Stimulated activated CD4-positive, alpha-beta T cell treated with anti-CD3 and anti-CD28 coated beads, Interleukin-15, amount 100 ng/mL, for 48 hours (primary cell): ENCODE measurements at regions not wholly inside any gene's neighbourhood (a gene's known extent, or its start where the extent isn't known, plus 50 kb on each side); places are given as distances from the start of the nearest gene placed in this dataset.
"Not testable (repeated sequence)": the region's sequence is repeated elsewhere in the genome, so short reads cannot be mapped to it uniquely, and the experiment has no call there.

Source experiments
- DNase-seq, 2 donors: peaks; one replicate each; pipeline ENCODE4 v3.0.0-alpha.2; 2020; ENCODE audit warnings: low read depth in 2 of 2

DNA sequence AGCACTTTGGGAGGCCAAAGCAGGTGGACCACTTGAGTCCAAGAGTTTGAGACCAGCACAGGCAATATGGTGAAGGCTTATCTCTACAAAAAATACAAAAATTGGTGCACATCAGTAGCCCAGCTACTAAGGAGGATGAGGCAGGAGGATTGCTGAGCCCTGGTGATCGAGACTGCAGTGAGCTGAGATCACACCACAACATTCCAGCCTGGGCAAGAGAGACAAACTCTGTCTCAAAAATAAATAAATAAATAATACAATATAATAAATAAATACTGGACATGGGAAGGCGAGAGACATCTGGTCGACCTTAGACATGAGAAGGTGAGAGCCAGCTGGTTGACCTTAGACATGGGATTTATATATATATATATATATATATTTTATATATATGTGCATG is 119.8 kb upstream of the SLC38A4 start:
- DNase-seq: no peak

GRCh38 chr12:46946137-46946536 is 120.3 kb upstream of the SLC38A4 start:
- no peak for DNase-seq

DNA sequence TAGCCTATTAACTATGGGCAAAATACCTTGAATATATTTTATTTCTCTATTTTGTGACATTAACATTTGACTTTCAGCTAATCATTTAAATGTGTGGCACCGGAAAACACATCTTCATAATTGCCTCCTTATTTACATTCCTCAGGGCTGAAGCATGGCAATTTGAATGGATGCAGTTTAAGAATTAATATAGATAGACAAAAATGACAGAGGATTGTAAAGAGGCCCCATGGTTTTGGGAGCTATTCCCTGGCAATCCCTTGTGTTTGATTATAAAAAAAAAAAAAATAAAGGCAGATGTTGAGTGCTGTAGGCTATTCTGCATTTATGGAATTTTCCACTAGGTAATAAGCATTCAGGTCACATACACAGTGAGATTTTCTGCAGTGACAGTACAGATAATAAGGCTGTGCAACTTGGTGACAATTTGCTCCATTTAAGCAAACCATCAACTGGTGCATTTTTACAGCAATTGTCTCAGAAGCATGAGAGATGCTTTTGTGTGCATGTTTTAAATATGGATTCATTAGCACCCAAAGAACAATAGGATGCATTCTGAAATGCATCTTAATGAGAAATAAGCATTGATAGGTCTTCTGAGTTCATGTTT is 123.2 kb upstream of the SLC38A4 start:
- DNase-seq: no peak

- DNase-seq: no peak
Measured at GRCh38 chr12:46950094-46950493, 124.3 kb upstream of the SLC38A4 start.

GRCh38 chr12:46952880-46953483 is 126.4 kb upstream of the PCED1B start:
- no peak for DNase-seq

GRCh38 chr12:46956451-46957035 is 122.9 kb upstream of the PCED1B start:
- DNase-seq: no peak

- DNase-seq: no peak
Measured at GRCh38 chr12:46958053-46958452, 121.4 kb upstream of the PCED1B start.

DNA sequence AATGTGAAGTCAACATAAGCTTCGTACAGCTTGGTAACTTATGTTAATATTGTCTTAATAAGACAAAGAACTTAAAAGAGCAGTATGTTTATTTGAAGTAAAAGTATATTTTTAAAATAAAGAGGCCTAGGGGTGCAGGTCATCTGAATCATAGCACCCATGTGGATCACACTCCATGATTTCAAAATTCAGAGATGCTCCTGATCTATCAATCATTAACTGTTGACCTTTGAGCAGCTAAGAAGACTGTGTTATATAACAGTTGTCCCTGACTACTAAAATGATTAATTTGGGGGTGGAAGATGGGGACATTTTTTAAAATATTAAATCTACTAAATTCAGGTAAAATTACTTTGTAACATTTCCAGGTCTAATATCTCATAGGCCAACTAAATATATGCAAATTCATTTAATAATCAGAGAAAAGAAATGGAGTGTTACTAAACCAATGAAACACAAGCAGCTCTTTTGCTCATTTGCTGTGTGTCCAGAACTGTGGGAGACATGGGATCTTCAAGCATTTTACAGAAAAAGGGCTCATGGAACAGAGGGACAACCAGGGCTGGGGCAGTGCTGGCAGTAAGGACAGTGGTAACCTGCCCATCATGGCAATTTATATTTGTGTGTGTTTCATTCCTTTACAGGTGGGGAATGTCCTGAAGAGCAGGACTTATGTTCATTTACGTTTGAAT is 120.7 kb upstream of the PCED1B start:
- DNase-seq: no peak

DNA sequence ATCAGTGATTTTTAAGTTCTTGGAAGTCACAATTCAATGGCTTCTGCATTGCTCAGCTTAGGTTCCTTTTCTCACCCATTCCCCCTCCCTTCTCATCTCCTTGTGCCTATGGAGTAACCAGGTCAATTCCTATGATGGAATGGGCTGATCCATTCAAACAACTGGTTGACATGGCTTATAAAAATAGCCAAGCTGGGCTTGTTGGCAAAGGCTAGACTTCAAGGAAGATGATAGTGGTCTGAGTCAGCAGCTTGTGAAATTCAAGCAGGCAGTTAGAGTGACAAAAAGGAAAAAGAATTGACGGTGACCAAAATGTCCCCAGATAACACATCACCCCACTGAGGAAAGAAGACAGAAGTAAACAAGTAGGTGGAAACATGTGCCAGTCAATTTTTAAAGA is 119.9 kb upstream of the PCED1B start:
- no peak for DNase-seq

- DNase-seq: no peak
Measured at GRCh38 chr12:46960681-46961080, 118.7 kb upstream of the PCED1B start.

GRCh38 chr12:46963191-46963590 is 116.2 kb upstream of the PCED1B start:
- DNase-seq: no peak

GRCh38 chr12:46963977-46964971 is 115.1 kb upstream of the PCED1B start:
- no peak for DNase-seq

DNA sequence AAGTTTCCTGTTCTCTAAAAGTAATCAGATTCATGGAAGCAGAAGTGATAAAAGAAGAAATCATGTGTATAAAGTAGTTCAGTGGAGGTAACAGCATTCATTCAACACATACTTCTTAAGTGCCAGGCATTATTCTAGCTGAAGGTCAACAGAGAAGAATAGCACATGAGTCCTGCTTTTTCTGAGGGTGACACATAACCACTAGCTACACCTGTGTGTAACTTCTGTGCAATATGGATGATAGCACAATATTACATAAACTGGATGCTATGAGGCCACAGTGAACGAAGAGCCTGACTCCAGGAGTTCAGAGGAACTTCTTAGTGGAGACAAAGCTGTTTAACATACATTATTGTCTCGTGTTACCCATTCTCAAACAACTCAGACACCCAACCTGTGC is 114.3 kb upstream of the PCED1B start:
- DNase-seq: no peak

DNA sequence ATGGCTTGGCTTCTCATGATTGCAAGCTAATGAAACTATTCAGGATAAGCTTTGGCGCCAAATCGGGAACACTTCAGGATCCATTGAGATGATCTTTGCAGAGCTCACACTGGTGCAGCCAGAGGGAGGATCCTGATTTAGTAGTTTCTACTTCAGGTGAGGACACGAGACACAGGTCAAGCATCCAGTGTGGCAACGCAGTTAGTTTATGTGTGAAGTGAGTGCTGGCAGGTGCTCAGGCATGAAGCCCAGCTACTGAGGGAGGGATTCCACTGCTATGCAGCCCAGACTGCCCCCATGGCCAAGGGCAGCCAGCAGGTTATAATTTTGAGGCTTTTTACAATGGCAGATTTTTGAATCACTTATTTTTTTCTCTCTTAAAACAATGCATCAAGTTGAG is 113.5 kb upstream of the PCED1B start:
- no peak for DNase-seq

- DNase-seq: no peak
Measured at GRCh38 chr12:46970636-46971035, 108.8 kb upstream of the PCED1B start.

DNA sequence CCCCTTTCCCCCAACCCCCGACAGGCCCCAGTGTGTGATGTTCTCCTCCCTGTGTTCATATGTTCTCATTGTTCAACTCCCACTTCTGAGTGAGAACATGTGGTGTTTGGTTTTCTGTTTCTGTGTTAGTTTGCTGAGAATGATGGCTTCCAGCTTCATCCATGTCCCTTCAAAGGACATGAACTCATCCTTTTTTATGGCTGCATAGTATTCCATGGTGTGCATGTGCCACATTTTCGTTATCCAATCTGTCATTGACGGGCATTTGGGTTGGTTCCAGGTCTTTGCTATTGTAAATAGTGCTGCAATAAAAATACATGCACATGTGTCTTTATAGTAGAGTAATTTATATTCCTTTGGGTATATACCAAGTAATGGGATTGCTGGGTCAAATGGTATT is 105.5 kb upstream of the PCED1B start:
- DNase-seq: not testable (repeated sequence)

- DNase-seq: no peak
Measured at GRCh38 chr12:46977871-46978375, 101.5 kb upstream of the PCED1B start.

DNA sequence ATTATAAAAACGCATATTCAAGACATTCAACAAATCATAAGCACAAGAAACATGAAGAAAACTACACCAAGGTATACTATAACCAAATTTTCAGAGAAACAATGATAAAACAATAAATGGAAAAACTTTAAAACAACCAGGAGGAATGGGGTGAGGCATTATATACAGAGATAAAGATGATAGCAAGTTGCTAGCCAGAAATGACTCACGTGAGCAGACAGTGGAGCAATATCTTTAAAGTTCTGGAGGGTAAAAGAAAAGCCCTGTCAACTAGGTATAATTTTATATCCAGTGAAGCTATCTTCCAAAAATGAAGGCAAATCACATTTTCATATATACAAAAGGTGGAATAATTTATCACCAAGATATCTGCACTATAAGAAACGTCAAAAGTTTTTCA is 97.8 kb upstream of the PCED1B start:
- no peak for DNase-seq

GRCh38 chr12:46982629-46983392 is 96.6 kb upstream of the PCED1B start:
- no peak for DNase-seq

GRCh38 chr12:46983393-46983793 is 96.0 kb upstream of the PCED1B start:
- DNase-seq: no peak
